Activated T-cell treated with anti-CD3 and anti-CD28 coated beads, Interleukin-2, amount 50 U/mL, for 1 hour (primary cell): ENCODE measurements at regions not wholly inside any gene's neighbourhood (a gene's known extent, or its start where the extent isn't known, plus 50 kb on each side); places are given as distances from the start of the nearest gene placed in this dataset.
"Not testable (repeated sequence)": the region's sequence is repeated elsewhere in the genome, so short reads cannot be mapped to it uniquely, and the experiment has no call there.

Source experiments
- DNase-seq: peaks from one replicate; pipeline ENCODE4 v3.0.0-alpha.2; 2020

DNA sequence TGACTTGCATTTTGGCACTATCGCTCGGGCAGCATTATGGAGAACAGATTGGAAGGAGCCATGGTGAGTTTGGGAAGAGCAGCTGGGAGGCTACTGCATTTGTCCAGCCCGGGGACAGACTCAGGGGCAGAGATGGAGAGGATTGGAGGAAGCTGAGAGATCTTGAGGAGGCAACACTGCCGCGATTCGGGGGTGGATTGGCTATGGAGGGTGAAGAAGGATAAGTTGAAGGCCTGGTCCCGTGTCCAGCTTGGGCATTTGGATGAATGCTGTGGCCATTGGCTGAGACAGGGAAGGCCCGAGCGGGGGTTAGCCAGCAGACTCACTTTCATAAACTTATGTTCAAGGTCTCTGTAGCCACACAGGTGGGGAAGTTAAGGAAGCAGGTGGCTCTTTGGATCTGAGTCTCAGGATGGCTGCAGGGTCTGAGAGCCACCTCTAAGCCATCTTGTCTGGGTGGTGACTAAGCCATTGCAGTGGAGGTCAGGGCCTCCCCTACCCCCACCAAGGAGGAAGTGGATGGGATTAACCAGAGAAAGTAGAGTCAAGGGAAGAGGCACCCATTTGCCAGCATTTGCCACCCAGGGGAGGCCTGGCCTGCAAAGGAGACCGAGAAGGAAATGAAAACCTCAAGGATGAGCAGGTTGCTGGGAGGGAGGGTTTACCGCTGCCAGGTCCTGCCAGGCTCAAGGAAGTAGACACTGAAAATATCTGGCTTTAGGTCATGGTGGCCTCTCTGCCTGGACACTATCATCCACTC lies 144.0 kb upstream of the TLE3 start:
- no peak for DNase-seq

DNA sequence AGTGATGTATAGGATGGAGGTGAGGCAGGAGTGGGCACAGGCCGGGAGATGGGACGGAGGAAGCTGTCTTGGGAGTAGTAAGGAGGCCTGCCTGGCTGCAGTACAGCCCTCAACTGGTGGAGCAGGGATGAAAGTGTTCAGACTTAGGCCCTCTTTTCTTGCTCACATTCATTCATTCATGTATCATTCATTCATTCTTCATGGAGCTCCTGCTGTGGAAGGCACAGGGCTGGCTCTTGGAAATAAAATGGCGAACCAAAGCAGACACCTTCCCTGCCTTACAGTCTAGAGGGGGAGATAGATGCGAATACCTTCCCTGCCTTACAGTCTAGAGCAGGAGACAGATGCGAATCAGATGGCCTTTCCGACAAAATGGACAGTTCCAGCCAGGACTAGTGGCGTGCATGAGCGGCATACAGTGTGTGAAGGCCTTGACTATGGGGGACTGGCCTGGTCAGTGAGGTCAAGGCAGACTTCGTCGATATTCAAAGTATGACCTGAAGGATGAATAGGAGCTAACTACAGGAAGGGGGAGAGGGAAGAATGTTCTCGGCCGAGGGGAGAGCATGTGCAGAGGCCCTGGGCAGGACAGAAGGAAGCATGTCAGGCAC lies 143.2 kb upstream of the TLE3 start:
- DNase-seq, result no peak

DNA sequence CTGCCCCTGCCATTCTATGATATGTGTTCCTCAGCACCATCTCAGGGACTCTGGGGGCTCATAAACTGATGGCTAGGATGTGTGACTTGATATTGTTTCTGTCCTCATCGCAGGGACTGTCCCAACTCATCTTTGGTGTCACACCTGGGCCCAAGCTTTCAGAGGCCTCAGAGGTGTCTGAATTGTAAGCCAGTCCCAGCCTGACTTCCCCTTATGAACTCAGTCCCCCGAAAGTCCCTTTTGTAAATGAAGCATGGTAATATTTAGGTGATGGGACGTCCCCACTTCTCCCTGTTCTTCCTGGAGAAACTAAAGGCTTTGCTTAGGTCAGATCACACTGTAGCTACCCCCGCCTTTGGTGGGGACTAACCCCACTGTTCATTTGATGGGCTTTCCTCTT lies 142.4 kb upstream of the TLE3 start:
- DNase-seq, result no peak

DNA sequence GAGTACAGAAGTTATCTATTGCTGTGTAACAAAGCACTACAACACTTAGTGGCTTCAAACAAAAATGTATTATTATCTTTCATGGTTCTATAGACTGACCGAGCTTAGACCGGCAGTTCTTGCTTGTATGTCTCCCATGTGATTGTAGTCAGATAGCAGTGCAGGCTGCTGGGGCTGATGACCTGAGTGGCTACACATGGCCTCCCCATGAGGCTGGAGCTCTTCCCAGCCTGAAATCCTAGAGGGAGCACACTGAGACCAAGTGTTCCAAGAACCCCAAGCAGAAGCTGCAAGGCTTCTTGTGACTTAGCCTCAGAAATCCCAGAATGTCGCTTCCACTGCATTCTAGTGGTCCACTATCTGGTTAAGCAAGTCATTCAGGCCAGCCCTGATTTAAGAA lies 141.2 kb upstream of the TLE3 start:
- DNase-seq, result no peak

DNA sequence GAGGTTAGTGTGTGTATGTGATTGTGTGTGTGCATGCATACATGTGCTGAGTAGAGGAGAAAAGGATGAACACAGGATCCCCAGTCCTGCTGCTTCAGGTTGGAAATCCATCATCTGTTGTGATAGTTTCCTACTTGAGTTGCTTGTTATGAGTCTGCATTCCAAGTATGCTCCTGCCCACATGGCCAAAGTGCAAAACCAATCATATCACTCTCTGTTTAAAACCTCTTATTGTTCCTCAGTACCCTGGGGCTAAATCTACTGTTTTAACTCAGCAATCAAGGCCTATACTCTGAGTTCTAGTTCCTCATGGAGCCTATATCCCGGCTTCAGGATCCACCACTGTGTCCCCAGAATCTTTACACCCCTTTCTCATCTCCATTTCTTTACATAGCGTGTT lies 139.9 kb upstream of the TLE3 start:
- no peak for DNase-seq

DNA sequence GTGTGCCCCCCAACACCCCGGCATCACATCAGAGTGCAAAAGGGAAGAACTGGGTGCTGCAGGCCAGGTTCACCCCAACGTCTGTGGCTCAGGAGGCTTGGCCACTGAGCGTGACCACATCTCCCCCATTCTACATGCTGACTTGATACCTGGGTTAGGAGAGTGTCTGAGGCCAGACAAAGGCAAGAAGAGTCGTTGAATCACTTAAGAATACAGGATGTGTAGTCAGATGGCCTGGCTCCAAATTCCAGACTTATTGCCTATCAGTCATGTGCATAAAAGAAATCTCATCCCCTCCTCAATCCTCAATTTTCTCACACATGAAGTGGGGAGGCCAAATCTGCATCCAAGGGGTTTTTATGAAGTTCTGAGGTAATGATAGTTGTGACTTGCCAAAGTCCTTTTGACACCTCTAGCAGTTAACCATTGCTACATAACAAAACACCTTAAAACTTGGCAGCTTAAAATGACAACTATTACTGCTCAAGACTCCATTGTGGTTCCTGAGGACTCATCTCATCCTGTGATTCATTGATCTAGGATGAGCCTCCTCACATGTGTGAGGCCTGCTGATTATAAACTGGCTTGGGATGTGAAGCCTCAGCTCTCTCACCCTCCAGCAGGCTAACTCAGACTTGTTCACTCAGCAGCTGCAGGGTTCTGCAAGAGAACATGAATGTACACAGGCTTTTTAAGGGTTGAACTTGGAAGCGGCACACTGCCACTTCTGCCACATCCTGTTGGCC lies 138.8 kb upstream of the TLE3 start:
- DNase-seq, result no peak

DNA sequence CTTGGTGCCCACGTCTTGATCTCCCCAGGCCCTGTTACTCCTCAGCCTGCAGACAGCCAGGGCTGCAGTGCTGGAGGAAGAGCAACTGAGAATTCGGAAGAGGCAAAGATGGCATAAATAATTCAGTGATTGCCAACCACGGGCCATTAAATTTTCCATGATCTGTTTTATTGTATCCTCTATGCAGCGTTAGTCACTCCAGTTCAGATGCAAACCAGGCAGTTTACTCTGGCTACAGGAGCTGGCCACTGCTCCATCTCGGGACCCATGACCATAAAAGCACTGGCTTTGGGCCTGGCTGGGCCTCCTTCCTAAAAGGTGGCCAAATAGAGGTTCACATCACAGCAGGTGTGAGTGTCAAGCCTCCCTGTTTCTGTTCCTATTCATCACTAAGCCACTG lies 137.6 kb upstream of the TLE3 start:
- no peak for DNase-seq

DNA sequence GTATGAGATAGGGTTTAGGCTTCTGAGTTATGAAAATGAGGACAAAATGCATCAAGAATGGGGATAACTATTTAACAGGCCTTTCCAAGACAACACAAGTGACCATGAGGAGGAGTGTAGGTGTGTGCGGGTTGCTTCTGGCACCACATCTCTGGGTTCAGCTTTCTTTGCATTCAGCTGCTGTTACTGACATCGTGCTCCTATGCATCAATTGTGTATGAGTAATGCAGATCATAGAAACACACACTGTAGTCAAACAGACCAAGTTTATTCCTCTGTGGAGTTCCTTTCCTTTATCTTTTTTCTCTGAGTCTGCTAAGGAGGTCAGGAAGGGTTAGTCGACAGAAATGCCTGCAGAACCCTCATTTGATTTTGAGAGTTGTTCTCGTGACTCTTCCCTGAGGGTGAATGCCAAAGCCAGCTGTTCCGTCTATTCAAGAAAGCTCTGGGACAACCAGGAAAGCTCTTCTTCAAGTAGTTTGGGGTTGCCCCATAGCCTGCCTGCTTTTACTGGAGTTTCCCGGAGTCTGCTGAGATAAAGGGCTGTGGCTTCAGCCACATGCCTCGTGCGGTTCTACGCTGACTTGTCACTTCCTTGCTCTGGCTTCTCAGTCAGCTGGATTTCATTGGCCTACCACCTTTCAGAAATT lies 136.7 kb upstream of the TLE3 start:
- no peak for DNase-seq

DNA sequence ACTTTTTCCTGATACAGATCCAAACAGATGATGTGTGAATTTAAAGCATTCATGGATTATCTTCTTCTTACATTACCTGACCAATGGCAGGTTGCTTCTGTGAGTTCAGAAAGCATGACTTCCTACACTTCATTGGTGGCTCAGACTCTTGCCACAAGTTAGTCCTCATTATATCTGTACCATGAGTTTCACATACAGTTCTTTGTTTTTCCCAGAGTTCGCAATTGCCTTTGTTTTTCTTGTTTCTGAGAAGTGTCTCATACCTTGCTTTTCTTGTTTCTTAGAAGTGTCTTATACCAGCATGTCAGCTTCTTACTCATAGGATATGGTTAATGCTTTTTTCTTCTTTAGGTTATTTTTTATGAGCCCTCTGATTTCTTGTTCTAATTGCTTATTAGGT lies 133.8 kb upstream of the TLE3 start:
- no peak for DNase-seq

DNA sequence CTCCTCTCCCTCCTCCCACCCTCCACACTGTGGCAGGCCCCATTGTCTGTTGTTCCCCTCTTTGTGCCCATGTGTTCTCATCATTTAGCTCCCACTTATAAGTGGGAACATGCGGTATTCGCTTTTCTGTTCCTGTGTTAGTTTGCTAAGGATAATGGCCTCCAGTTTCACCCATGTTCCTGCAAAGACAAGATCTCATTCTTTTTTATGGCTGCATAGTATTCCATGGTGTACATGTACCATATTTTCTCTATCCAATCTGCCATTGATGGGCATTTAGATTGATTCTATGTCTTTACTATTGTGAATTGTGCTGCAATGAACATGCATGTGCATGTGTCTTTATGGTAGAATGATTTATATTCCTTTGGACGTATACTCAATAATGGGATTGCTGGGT lies 130.2 kb upstream of the TLE3 start:
- DNase-seq, result not testable (repeated sequence)

DNA sequence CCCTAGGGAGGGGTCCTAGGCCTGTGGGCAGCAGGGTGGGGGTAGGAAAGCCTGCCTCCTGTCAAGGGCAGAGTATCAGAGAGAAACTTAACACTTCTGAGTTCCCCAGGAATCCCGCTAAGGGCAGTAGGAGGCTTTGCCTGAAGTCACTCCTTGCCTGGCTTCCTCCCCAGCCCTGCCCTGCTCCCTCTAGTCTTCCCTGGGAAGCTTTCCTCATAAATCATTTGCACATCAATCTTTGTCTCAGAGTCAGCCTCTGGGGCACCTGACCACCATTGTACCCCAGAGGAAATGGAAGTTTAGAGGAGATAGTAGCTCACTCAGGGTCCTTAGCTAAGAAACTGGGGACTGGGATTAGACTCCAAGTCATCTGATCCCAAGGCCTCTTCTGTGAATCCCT lies 129.4 kb upstream of the TLE3 start:
- no peak for DNase-seq

DNA sequence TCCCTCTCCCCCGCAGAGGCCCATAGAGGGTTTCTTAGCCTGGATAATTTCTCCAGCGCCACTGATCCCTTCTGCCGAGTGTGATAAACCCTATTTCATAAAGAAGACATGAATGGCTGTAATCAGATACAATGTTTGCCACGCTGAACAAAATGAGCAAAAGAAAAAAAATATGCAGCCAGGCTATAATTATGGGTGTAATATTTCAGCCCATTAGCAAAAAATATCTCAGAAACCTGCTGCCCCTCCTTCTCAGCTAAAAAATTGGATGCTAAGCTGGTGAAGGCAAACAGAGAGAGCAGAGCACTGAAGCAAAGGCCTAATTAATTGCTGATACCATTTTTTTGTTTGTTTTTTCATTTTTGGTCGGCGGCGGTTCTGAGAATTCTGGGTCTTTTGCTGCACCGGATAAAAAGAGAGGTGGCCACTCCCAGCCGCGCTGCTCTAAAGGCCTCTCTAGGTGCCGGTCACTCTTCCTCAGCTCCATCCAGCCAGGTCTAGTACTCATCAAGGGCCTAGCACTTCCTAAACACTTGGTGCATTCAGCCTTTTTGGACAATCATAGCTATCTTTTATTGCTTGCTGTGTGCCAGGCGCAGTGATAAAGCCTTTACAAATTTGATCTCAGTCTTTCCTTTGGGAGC lies 128.7 kb upstream of the TLE3 start:
- no peak for DNase-seq

DNA sequence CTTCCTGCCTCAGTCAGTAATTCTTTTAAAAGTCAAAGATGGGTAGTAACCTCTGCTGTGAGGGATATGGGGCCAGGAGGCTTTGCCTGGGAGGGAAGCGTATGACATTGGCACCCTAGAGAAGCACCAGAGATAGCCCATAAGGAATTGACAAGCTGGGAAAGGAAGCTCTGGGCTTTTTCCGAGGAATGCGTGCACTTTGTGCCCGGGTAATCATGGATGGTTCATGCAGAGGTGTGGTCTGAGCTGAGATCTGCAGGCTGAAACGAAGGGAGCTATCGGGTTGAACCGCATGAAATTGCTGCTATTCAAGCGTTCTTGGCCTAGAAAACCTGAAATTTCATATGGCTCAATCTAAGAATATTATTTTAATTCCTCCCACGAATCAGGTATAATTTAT lies 127.7 kb upstream of the TLE3 start:
- no peak for DNase-seq

DNA sequence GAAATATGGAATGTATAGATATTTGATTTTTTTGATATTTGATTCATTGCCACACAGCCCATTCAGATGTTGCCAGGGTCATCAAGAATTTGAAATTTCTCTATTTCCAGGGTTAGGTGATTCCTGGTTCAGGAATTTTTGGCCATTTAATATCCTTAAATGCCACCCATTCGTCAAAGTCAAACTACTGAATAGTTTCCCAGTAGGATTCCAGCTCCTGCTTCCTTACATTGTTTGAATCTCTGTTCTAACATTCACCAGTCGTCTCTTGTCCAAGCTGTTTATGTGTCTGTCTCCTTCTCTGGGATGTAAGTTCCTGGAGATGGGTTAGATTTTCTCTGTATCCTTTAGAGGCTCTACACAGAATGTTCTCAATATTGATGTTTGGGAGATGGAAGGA lies 124.9 kb upstream of the TLE3 start:
- no peak for DNase-seq

DNA sequence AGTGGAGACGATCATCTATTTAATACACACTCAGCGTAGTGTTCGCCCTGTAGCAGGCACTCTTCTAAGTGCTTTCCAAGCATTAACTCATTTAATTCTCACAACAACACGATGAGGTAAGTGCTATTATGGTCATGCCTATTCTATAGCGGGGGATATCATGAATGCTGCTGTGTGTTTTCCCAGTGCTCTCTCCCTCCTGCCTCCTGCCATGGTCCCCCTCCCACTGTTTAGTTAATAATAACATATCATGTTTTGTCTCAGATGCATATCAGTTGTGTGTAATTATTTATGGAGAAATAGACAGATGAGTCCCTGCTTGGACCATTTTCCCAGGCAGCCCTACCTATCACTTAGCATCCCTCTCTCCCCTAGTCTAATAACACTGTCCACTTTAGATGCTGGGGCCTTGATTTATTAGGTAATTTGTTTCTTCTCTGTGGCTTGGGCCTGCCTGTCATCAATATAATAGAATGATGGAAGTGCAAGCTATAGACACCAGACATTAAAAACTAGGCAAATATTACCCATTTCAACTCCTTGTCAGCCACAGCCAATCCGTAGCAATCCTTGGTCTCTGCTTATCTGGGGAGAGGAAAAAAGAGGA lies 122.9 kb upstream of the TLE3 start:
- DNase-seq, result no peak

DNA sequence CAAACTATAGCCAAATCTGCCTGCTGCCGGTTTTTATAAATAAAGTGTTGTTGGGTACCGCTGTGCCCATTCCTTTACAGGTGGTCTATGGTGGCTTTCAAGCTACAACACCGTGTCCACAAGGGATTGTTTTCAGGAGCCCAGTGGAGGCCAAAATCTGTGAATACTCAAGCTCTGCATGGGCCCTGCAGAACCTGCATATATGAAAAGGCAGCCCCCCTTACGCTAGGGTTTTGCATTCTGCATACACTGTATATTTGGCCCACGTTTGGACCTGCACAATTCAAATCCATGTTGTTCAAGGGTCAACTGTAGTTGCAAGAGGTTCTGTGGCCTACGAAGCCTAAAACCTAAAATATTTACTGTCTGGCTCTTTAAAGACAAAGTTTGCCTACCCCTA lies 122.2 kb upstream of the TLE3 start:
- DNase-seq, result no peak

DNA sequence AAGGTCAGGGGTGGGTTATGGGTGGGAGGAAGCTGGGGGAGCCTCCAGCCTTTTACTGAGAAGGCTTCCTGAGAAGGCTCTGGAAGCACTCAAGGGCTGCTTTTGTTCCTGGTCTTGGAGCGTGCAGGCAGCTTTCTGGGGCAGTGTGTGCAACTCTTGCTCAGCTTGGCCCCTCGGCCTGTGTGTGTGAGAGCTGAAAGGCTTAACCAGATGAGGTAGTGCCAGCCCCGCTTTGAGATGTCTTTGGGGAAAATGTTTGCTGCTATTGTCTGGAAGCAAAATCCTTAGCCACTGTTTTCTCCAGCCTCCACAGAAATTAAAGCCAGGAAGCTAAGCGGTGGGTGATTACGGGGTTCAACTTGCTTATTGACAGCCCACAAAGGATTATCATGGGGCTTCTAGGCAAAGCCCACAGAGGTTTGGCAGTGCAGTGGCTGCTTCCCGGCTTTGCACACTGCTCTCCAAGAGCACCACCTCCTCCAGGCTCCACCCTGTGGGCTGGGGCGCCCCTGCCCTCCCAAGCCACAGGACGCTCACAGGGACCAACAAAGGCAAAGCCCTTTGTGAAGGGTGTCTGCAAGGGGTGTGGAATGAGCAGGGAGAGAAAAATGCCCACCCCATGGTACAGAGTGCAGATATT lies 121.7 kb upstream of the TLE3 start:
- no peak for DNase-seq

DNA sequence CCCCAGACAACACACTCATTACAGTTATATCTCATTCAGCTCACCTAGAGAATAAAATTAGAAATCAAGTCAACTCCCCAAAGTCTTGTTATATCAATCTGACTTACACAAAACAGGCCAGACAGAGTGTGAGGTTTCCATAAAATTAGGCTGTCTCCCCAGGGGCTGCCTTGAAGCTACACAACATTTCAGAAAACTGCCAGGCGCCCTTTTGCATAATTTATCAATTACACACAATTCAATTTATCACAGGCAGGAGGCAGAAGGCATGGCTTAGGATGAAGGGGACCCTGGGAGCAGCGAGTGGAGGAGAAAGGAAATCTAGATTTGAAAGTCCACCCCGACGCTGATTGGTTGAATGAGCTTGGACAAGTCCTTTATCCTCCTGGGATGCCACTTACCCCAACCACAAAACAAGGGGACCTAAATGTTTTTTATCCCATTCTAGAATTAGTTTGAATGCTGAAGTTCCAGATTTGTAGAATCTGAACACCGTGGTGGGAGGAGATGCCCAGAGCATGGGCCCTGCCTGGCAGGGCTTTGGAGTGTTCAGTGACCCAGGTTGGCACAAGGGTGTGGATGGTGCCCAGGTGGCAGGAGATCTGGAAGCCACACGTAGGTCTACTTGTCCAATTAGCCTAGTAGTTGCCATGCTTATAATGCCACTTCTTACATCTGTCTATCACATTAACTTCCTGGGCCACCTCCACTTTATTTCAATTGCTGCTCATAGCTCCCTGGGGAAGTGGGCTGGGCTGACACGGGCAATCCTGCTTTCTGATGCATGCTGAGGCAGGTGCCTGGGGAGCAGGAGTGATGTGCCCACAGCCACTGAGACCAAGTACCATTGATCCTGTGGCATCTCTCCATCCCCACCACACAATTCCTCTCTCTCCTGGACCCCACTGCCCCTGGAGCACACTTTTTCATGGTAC lies 119.8 kb upstream of the TLE3 start:
- no peak for DNase-seq

DNA sequence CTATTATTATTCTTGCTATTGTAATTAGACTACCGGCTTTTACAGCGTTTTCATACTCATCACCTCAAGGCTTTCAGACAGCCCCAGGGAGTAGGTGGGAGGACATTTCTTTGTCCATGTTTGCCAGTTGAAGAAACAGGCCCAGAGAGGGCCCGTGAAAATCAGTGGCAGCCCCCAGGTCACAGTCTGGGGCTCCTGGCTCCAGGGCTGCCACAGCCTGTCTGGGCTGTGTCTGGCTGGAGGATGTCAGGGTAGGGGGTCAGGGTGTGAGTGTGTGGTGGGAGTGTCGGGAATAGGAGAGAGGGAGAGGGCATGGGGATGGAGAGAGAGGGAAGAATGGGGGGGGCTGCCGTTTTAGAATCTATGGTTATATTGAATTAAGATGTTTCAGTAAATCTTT lies 118.2 kb upstream of the TLE3 start:
- DNase-seq, result no peak

DNA sequence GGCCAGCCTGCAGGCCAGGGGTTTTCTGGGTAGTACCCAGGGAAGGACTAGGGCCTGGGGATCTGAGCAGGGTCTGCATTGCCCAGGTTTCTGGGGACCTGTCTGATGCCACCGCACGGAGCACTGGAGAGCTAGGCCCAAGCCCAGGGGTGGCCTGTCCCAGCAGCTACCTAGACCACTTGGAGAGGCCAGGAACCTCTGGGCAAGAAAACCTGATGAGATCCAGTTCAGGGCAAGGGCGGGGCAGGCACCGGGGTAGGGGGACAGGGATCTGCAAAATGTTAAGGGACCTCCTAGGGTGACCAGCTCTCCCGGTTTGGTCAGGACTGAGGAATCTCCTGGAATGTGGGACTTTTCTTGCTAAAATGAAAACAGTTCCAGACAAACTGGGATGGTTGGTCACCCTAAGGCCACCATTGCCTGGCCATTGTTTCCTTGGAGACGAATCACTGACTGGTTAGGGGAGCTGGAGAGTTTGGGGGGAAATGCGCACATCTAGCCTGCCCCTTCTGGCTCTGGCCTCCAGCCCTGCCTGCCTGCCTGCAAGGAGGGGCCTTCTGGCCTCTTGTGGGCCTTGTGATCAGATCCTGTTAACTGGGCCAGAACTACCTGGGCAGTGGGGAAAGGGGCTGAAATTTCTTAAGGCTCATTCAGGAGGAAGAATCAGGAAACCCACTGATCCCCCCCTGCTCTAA lies 117.4 kb upstream of the TLE3 start:
- no peak for DNase-seq

DNA sequence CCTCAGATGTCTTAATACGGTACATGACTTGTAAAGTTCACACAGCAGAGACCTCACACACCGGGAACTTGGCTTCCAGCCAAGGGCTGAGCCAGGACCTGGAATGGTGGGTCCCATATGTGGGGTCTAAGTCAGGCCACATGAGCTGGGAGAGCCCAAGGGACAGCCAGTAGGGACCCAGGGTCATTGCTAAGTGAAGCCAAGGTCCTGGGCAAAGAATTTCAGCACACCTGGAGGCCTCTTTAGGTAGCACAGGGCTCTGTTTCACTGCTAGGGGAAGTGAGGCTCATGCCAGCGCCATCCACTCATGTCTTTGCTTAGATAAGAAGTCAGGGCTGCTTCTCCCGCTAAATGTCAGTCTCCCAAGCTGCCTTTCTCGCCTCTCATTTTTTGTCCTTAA lies 116.6 kb upstream of the TLE3 start:
- DNase-seq, result no peak
